NCI-H345 treated with DMSO at 0.1 percent for 48 hours (cell line): ENCODE measurements at regions not wholly inside any gene's neighbourhood (a gene's known extent, or its start where the extent isn't known, plus 50 kb on each side); places are given as distances from the start of the nearest gene placed in this dataset.

Source experiments
- DNase-seq: peaks from one replicate; lab custom pipeline; 2025; ENCODE audit not compliant: unreplicated experiment; lab: John Stamatoyannopoulos, UW

DNA sequence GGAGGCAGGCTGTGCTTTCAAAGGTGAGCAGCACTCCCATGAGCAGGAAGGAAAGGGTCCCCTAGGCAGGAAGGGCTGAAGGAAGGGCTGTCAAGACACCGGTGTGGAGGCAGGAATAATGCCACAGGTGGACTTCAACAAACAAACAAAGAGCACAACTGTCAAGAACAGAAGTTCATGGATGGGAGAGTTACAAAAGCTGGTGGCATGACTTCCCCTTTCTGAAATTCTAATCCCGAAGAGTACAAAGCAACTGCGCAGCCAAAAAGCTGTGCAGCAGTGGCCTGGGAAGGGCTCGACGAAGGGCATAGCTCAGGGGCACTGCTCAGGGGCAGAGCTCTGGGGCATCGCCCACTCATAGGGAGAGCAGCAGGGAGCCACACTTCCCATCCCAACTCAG, 582.3 kb upstream of the DIPK2B start:
- no peak for DNase-seq

DNA sequence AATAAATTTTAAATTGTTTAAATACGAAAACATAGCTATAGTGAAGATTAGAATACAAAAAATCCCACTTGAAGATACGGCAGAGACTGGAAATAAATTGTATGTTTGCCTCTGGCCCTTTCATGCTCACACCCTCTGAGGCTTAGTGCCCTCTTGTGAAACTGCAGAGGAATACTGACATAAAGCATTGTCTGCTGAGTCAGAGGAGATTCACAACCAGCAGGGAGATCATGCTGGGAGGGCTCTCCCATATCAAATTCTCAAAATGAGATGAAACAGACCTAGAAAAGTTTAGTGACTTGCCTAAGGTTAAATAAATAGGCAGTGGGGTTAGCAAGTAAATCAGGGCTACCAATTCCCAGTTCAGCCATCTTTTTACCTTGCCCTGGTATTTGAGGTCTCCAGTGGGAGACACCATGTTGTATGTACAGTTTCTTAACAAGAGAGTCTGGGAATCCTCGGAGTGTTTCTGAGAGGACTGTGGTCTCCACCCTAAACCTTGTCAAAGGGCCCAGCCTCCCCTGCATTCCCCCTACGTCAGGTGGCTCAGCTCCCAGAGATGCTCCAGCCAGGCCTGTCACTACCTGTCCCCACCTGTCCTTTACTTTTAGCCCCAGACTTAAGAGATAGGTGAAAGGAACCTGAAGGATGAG, 581.4 kb upstream of the DIPK2B start:
- no peak for DNase-seq

DNA sequence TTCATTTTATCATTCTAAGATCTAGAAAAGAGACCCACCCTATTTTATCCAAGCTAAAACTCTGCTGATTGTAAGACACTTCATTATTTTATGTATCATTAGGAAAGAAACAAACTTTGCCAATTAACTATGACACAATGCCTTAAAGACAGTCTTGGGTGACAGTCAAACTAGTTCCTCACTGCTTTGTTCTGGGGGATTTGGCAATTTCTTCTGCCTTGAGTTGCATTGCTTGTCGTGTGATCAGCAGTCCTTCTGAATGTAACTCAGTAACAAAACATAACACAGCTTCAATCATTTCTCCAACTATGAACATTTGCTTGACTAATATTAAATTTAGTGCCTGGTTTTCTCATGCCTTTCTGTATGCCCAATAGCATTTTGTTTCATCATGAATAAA, 577.9 kb upstream of the DIPK2B start:
- DNase-seq, result no peak

DNA sequence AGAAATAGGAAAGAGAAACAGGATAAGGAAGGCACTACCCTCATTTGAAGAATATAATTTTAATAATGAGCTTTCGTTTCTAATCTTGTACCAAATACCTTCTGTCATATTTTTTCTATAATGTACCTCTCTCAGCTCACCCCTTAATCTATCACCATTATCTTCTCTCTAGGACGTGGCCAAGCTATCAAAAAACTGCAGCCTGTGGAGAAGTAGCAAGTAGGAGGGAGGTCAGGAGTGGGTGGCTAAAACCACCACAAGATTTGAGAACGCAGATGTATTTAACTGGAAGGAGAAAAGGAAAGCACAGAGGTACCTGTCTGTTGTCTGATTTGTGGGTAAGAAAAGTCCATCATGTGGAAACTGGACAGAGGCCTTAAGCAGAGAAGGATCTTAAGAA, 576.7 kb upstream of the DIPK2B start:
- DNase-seq, result no peak

DNA sequence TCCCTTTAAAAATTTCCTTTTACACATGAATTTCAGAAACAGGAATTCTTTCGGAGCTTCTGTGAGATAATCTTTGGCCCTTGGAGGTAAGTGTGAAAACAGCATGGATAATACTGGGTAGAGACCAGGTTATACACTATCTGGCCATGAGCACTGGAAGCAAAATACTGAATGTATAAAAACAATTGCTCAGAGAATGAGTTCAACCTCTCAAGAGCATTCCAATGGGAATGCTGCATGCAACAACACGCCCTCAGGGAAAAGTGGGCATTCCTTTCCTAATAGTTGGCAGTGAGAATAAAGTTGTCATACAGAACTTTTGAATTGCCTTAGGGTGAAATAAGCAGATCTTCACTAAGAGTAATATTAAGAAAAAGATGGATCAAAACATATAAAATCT, 574.8 kb upstream of the DIPK2B start:
- DNase-seq, result no peak

DNA sequence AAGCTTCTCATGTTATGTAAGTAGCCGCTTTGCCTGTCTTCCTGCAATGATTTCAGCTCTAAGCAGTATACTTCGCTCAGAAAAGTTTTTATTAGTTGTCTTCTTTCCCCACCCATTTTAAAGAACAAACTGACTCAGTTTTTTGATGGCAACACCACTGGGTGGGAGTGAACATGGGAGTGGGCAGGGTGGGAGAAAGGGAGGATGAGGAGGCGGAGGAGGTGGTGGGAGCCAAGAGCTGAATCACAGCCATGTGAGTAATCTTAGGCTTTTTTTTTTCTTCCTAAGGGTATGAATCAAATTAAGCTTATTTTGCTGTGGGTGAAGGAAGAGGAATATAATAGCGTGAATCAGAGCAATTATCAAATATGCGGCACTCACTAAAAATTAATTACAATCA, 574.3 kb upstream of the DIPK2B start:
- DNase-seq, result no peak

DNA sequence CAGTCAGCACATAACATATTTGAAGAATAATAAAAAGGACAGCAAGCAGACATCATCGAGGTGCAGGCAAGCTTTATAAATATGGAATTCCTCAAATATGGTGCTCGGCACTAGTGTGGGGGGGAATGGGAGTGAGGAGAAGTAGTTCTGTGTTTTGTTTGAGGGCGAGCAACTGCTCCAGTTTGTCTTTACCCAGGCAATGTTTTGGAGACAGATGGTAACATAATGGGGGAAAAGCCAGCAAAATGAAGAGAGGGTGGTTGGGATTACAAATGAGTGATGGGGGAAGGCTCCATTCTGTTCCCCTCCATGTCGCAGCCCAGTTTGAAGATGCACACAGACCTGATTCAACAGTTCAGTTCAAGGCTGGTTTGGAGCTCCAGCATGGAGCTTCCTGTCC, 572.9 kb upstream of the DIPK2B start:
- DNase-seq, result no peak

DNA sequence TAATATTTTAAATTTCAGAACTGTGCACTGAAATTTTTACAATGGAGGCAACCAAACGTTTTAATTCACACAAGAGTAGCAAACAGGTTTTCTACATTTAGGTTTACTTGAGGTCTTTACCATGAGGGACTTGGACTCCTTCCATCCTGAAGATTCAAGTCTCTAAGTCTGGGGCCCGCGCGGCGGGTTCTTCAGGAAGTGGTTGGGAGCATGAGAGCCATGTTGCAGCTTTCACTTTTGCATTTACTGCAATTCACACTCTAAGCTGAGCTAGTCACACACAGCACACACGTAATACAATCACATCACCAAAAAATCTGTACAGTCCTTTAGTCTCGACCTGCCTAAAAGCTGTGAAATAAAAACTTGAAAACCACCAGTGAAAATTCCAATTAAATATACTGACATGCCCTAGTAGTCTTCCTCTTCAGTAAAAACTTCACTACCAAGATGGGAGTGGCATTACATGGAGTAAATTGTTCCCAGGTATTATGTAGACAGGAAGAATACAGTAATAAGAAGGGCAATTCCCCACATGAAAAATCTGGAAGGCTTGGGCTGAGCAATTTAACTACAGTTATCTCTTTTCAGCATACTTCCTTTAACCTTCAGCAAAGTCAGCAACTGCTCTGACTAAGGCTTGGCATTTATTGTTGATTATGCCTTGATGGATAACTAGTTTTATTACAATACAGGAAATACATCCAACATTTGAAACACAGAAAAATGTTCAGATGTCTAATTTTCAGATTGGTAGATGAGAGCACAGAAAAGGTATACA, 571.1 kb upstream of the DIPK2B start:
- no peak for DNase-seq

DNA sequence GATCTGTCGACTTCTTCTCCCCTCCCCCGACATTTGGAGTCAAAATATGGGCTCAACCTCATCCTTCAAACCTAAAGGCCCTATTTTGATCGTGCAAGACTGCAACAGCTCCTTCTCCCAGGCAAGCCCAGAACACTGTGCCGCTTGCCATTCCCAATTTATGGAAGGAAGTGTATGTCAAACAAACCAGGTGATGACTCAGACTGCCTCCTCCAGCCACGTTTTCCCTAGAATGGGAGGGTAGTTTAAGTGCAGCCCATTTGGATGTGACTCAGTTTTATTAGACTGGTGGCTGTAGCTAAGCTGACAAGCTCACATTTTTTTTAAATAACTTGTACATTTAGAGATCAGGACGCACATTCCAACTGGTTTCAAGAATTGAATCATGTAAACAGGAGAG, 570.4 kb upstream of the DIPK2B start:
- DNase-seq, result no peak

DNA sequence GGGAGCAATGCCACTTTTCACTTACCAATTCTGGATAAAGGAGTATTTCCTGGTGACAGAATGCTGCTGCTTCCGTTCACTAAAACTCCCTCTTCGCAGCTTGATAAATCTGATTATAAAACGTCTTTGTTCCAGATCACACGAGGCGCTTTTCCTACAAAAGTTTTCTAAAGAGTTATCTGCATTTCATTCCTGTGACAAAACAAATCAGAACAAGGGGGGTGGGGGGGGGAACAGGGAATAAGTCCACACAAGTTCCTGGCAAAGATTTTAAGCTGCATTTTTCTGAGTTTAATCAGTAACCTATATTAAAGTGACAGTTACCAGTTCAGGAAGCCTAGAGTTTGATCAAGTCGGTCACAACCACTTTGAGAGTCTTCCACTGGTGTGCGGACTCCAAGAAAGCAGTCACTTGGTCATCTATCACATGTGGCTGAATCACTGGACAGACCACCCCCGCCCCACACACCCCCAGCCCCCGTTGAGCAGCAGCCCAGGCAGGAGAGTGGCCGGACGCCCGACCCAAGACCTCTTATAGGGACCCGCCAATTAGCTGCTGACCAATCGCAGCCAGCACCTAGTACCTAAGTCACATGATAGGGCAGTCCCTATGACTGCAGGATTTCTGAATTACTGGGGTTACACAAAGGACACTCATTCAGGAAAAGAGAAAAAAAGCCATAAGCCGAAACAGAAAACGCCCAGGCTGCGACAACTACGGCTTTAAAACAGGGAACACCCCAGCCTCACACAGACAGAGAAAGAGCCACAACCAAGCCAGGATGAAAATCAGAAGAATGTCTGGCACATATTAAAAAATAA, 569.3 kb upstream of the DIPK2B start:
- no peak for DNase-seq

DNA sequence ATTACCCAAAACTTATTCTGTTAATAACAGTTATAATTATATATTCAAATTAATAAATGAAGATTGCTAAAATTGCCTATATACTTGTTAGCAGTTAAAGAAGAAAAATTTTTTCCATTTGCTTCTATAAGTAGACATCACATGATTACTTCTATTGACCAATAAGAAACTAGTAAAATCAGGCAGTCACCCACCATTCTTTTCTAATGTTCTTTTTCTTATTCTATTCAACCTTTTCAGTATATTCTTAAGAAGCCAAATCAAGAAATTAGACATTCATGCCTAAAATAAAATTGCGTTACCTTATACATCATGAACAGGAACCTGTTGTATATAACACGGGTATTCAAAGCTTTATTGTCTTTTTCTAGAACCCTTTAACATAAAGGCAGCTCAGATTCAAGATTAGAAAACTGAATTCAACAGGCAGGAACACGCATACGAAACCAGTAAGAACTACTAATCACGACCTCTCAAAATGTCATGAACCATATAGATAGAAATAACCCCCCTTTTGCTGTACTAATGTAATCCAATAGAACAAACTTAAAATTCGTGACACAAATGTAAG, 568.1 kb upstream of the DIPK2B start:
- DNase-seq, result no peak

DNA sequence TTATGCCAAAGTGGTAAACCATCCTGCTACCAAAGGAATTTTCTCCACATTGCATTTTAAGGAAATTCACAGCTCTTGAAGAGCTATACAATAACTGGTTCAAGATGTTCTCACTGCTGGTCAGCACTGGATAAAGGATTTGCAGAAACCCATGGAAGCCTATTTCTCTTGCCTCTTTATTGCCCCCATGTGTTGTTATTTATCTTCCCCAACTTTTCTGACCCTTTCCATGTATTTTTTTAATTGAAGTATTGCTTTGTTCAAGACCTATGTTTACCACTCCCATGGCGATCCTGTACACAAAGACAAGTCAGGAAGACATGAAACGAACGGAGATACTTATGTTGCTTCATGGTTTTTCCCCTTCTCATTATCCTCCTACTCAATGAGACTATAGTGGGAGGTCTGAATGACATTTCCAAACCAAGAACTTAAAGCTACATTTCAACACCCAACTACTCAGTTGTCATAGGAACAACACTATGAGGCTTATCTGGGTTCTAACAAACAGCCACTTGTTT, 566.4 kb upstream of the DIPK2B start:
- no peak for DNase-seq

DNA sequence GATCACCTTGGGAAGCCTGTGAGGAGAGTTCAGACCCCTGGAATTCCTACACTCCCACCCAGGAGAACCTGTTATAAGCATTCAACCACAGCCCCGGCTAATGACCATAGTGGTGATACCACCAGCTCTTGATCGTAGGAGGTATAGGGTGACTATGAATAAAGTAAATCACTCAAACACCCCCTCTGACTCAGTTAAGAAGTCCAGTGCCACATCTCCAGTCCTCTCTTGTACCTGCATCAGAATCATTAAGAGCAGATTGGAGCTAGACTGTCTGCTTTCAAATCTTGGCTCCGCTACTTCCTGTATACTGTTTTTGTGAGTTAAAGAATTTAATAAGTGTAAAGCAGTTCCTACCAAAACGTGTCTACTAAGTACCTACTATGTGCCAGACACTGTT, 565.1 kb upstream of the DIPK2B start:
- DNase-seq, result no peak

DNA sequence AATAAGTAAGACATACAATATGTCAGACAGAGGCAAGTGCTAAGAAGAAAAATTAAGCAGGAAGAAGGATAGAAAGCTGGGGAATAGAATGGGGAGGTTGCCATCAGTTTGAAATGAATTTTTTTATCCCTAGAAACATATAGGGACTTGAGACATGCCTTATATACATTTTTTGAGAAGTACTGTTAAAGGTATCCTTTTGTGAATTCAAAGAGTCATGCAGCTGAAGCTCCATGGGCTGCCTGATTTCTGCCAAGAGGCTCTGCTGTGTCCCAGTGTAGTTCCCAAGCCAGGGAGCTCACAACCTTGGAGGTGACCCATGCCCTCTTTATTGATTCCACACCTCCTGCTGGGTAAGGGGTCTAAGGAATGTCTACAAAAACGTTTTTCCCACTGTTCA, 564.6 kb upstream of the DIPK2B start:
- no peak for DNase-seq

DNA sequence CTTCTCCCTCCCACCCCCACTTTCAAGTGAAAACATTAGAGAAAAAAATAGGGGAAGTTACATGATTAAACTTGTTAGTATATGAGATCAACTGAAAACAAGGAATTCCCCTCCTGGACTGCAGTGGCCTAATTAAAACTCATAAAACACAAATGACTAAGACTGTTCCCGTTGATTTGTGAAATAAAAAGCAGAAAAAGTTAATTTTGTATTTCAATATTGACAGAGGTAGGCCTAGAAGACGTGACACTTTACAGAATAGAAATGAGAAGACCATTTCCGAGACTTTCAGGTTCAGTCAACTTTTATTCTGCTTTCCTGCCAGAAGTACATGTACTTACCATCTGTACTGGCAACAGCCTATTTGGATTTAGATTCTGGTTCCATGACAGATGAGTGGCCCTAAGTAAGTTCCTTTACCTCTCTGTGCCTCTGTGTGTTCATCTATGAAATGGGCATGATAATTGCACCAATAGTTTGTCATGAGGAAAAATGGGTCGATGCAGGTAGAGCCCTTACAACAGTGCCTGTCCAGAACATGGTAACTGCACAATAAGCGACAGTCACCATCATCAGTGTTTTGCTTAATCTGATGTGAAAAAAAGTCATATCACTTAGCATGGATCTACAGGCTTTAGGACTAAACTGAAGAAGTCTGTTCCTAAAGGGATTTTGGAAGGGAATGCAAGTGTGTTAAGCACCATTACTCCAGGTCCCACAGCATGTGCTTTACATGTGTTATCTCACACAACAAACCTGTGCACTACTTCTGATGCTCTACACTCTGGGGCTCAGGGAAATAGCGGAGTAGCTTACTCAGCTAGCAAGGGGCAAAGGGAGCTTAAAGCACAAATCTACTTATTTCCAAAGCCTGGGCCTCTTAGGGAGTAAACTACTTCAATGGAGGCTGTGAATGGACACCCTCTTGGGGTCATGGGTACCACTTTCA, 562.3 kb upstream of the DIPK2B start:
- no peak for DNase-seq

DNA sequence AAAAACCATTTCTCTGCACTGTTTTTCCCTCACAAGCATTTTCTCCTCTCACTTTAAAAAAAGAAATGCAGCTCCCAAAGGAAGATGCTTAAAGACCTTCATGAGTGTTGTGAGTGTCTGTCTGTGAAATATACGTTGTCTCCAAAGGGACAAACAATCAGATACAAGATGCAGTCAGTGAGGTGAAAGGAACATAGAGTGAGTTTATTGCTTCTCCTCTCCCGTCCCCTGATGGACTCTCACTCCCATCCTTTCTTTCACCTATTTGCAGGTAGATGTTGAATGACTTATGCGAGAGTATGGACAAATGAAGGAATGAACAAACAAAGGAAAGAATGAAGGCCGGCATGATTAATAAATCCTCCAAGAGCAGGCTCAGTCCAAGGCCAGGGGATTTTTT, 561.2 kb upstream of the DIPK2B start:
- DNase-seq, result no peak

DNA sequence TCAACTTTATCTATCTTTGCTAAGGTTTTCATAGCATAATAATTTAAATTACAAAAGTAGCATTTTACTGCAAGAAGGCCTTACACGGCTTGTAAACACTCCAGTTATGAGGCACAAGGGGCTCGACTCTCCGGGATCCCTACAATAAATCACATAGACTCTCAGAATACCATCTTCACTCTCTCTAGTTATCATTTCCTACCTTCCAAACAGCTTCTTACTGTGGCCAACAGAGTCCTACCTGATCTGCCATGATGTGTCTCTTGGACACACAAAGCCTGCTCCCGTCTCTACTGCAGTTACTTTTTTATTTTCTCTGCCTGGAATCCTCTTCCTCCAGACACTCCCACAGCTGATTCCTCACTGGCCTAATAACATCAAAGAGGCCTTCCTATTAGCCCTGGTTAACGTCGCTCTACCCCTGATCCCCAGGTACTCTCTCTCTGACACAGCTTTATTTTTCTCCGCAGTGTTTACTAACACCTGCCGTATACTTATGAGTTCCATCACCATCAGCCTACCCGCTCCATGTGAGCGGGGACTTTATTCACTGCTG, 559.6 kb upstream of the DIPK2B start:
- no peak for DNase-seq

DNA sequence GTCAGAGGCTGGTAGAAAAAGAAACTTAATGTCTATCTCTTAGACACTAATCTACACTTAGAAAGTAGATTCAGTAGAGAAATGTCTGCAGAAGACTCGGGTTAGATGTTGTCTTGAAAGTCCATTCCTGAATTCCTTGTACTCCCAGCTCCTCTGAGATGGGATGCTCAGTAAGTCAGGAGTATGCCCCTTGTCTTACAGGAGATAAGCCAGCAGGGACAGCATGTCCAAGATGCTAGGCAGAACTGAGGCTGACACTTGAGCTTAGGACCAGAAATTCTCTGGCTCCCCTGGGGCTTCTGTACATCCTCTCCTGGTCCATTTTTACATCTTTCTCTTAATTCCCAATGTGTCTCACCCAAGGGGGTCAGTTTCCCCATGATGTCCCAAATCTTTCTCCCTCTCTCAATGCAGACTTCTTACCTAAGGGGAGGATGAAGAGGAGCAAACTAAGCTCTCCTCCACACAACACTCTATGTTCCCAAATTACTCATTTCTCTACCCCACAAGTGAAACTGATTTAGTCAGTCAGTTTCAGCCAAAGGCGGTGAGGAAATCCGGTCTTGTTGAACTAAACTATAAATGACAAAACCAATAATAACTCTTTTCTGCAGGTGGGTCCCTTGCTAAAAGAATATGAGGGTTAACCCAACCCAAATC, 558.2 kb upstream of the DIPK2B start:
- DNase-seq, result no peak

DNA sequence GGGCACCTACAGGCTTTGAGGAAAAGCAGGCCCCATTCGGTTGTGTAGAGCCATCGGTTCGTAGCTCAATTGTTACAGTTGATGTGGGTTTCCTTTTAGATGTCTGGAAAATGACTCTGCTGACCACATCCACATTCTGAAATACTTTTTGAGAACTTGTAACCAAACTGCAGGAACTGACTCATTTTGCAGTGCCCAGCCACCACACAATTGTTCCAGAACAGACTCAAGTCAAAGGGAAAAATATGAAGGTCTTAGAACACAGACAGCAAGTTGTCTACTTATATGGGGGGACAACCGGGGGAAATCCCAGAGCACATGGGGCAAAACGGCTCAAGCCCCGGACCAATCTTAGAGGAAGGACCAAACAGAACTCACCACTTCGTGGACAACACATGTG, 557.6 kb upstream of the DIPK2B start:
- no peak for DNase-seq

DNA sequence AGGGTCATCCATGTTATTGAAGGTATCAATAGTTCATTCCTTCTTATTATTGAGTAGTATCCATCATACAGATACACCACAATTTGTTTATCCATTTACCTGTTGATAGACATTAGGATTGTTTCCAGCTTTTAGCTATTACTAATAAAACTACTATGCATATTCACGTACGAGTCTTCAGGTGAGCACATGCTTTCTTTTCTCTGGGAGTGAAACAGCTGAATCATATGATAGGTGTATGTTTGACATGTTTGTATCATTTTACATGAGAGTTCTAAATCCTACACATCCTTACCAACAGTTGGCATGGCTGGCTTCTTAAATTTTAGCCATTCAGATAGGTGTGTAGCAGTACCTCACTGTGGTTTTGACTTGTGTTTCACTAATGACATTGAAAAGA, 556.6 kb upstream of the DIPK2B start:
- no peak for DNase-seq
